Epithelial cell of proximal tubule (primary cell): ENCODE measurements at regions not wholly inside any gene's neighbourhood (a gene's known extent, or its start where the extent isn't known, plus 50 kb on each side); places are given as distances from the start of the nearest gene placed in this dataset.

ENCODE experiments used
- DNase-seq: peaks from one replicate; pipeline ENCODE4 v3.0.0-alpha.2; 2011; ENCODE audit warnings: low read depth
- H3K4me3 ChIP-seq: 2 replicates; pipeline ENCODE4 v1.5.1; 2011; ENCODE audit warnings: low read depth, mild to moderate bottlenecking, low read length
- CTCF ChIP-seq: conservative IDR thresholded peaks from 2 replicates; pipeline ENCODE4 v1.5.1; 2012; ENCODE audit warnings: low read depth, mild to moderate bottlenecking, low read length

- no peak for TF ChIP-seq CTCF
- no peak for DNase-seq
- H3K4me3 ChIP-seq = no peak overlapping the region
These were observed 338.0 kb downstream of the OSR1 start for GRCh38 chr2:19020144-19021099.

- H3K4me3 ChIP-seq = no peak overlapping the region
- no peak for TF ChIP-seq CTCF
- no peak for DNase-seq
These were observed 348.9 kb downstream of the OSR1 start for GRCh38 chr2:19009510-19009909.

GRCh38 chr2:19003554-19003953 is 354.9 kb downstream of the OSR1 start:
- TF ChIP-seq CTCF = no peak
- no peak overlapping the region for H3K4me3 ChIP-seq
- no peak for DNase-seq

- no peak for TF ChIP-seq CTCF
- no peak overlapping the region for H3K4me3 ChIP-seq
- DNase-seq = no peak
These were observed 357.6 kb downstream of the OSR1 start for GRCh38 chr2:19000776-19001175.

GRCh38 chr2:18999198-18999597 is 359.2 kb downstream of the OSR1 start:
- no peak for DNase-seq
- no peak overlapping the region for H3K4me3 ChIP-seq
- TF ChIP-seq CTCF = no peak

GRCh38 chr2:18998491-18998890 is 359.9 kb downstream of the OSR1 start:
- DNase-seq = no peak
- H3K4me3 ChIP-seq = no peak overlapping the region
- TF ChIP-seq CTCF = no peak

- H3K4me3 ChIP-seq = no peak overlapping the region
These were observed 364.6 kb downstream of the OSR1 start for GRCh38 chr2:18993756-18994338.

More at GRCh38 chr2:18993756-18994338, 364.6 kb downstream of the OSR1 start:
- no peak for TF ChIP-seq CTCF
- DNase-seq = no peak
